ENCODE measurements at regions not wholly inside any gene's neighbourhood (a gene's known extent, or its start where the extent isn't known, plus 50 kb on each side); places are given as distances from the start of the nearest gene placed in this dataset.

DNA sequence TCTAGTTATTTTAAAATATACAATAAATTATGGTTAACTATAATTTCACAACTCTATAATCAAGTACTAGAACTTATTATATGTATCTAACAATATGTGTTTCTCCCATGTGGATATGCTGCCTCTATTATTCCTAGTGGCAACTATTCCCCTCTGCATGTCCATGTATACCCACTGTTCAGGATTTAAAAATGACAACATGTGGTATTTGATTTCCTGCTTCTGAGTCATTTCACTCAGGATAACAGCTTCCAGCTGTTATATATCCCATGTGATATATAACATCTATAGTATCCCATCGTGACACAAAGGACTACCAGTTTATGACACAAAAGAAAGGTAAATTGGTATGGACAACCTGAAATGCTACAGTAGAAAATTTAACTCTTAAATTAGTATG is 167.4 kb upstream of the TACR3 start:
- H3K9ac ChIP-seq (ENCODE audit: control insufficient read depth, extremely low read depth, insufficient read depth, low read length), result no peak overlapping the region
- FAIRE-seq (no peak), DNase-seq (ENCODE audit: low read depth, low spot score) (no peak)
- dilution Hi-C loops (cut with MboI; ENCODE audit: extremely low pct_ligation_motif_present, low sequenced_read_pairs), result no loop called here
- no peaks in the 10 kb centered on the region for H3K27me3 ChIP-seq (ENCODE audit: control insufficient read depth, extremely low read depth, insufficient read depth, low read length)
- H3K9me1 ChIP-seq (ENCODE audit: control insufficient read depth, extremely low read depth, insufficient read depth, low read length), result no peaks in the 10 kb centered on the region
- H3K36me3 ChIP-seq (ENCODE audit: control insufficient read depth in 2 of 2, extremely low read depth in 1 of 2, insufficient read depth in 2 of 2, low read length in 2 of 2), result no peaks in the 10 kb centered on the region
- H4K20me1 ChIP-seq (ENCODE audit: control insufficient read depth, extremely low read depth, insufficient read depth, low read length), result no peaks in the 10 kb centered on the region
- no peak overlapping the region for H3K27ac ChIP-seq (ENCODE audit: control insufficient read depth, insufficient read depth, low read length)
- no peak overlapping the region for H3K4me2 ChIP-seq (ENCODE audit: control insufficient read depth, extremely low read depth, insufficient read depth, low read depth, low read length)
- no peaks in the 10 kb centered on the region for H3K9me3 ChIP-seq (ENCODE audit: control insufficient read depth, low read depth, low read length)
- no peaks in the 10 kb centered on the region for H3K4me1 ChIP-seq (ENCODE audit: control insufficient read depth, extremely low read depth, insufficient read depth, low read length)
- no peaks in the 10 kb centered on the region for H3K79me2 ChIP-seq (ENCODE audit: control insufficient read depth, insufficient read depth, low read length)
- TF ChIP-seq, protein P1, sequence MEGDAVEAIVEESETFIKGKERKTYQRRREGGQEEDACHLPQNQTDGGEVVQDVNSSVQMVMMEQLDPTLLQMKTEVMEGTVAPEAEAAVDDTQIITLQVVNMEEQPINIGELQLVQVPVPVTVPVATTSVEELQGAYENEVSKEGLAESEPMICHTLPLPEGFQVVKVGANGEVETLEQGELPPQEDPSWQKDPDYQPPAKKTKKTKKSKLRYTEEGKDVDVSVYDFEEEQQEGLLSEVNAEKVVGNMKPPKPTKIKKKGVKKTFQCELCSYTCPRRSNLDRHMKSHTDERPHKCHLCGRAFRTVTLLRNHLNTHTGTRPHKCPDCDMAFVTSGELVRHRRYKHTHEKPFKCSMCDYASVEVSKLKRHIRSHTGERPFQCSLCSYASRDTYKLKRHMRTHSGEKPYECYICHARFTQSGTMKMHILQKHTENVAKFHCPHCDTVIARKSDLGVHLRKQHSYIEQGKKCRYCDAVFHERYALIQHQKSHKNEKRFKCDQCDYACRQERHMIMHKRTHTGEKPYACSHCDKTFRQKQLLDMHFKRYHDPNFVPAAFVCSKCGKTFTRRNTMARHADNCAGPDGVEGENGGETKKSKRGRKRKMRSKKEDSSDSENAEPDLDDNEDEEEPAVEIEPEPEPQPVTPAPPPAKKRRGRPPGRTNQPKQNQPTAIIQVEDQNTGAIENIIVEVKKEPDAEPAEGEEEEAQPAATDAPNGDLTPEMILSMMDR (optimal IDR thresholded peaks at IDR 0.05 in 1 of 3, IDR thresholded peaks at IDR 0.05 in 1 of 3, conservative IDR thresholded peaks at IDR 0.05 in 1 of 3; ENCODE audit: extremely low read depth in 1 of 3, insufficient read depth in 2 of 3, low read length in 3 of 3), result no peak
- TF ChIP-seq EZH2 (IDR thresholded peaks at IDR 0.05; ENCODE audit: low read length), result no peak
- no peak overlapping the region for H2AFZ ChIP-seq (ENCODE audit: control insufficient read depth, low read length)
- H3K4me3 ChIP-seq (ENCODE audit: control insufficient read depth in 2 of 3, extremely low read depth in 1 of 3, insufficient read depth in 2 of 3, low read depth in 1 of 3, low read length in 3 of 3), result no peak overlapping the region

DNA sequence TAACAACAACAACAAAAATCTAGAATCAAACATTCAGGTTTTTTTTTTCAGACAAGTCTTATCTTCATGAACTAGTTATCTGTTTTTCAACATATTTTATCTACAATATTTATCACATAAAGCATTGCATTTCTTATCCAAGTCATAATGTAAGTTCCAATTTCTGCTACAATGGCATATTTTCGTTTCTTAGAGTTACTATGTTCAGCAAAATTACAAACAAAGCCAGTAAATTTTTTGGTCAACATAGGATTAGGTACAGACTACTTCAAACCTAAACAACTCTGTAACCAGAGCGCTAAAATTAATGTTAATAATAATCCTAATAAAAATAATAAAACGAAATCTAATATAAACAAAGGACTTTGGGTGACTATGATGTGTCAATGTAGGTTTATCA is 165.4 kb upstream of the TACR3 start:
- H3K79me2 ChIP-seq (ENCODE audit: control insufficient read depth, insufficient read depth, low read length), result no peaks in the 10 kb centered on the region
- H3K27me3 ChIP-seq (ENCODE audit: control insufficient read depth, extremely low read depth, insufficient read depth, low read length), result no peaks in the 10 kb centered on the region
- FAIRE-seq, result no peak
- dilution Hi-C loops (cut with MboI; ENCODE audit: extremely low pct_ligation_motif_present, low sequenced_read_pairs), result no loop called here
- H3K36me3 ChIP-seq (ENCODE audit: control insufficient read depth in 2 of 2, extremely low read depth in 1 of 2, insufficient read depth in 2 of 2, low read length in 2 of 2), result no peaks in the 10 kb centered on the region
- no peaks in the 10 kb centered on the region for H4K20me1 ChIP-seq (ENCODE audit: control insufficient read depth, extremely low read depth, insufficient read depth, low read length)
- H2AFZ ChIP-seq (ENCODE audit: control insufficient read depth, low read length), result no peak overlapping the region
- no peak for DNase-seq (ENCODE audit: low read depth, low spot score)
- H3K9me3 ChIP-seq (ENCODE audit: control insufficient read depth, low read depth, low read length), result no peaks in the 10 kb centered on the region
- no peaks in the 10 kb centered on the region for H3K4me1 ChIP-seq (ENCODE audit: control insufficient read depth, extremely low read depth, insufficient read depth, low read length)
- no peak overlapping the region for H3K4me2 ChIP-seq (ENCODE audit: control insufficient read depth, extremely low read depth, insufficient read depth, low read depth, low read length)
- no peak for TF ChIP-seq EZH2 (IDR thresholded peaks at IDR 0.05; ENCODE audit: low read length)
- TF ChIP-seq, protein P1 (optimal IDR thresholded peaks at IDR 0.05 in 1 of 3, IDR thresholded peaks at IDR 0.05 in 1 of 3, conservative IDR thresholded peaks at IDR 0.05 in 1 of 3; ENCODE audit: extremely low read depth in 1 of 3, insufficient read depth in 2 of 3, low read length in 3 of 3), result no peak
- no peak overlapping the region for H3K27ac ChIP-seq (ENCODE audit: control insufficient read depth, insufficient read depth, low read length)
- no peak overlapping the region for H3K4me3 ChIP-seq (ENCODE audit: control insufficient read depth in 2 of 3, extremely low read depth in 1 of 3, insufficient read depth in 2 of 3, low read depth in 1 of 3, low read length in 3 of 3)
- no peaks in the 10 kb centered on the region for H3K9me1 ChIP-seq (ENCODE audit: control insufficient read depth, extremely low read depth, insufficient read depth, low read length)
- no peak overlapping the region for H3K9ac ChIP-seq (ENCODE audit: control insufficient read depth, extremely low read depth, insufficient read depth, low read length)
